NCI-H446 treated with DMSO at 0.1 percent for 48 hours (cell line): ENCODE measurements at regions not wholly inside any gene's neighbourhood (a gene's known extent, or its start where the extent isn't known, plus 50 kb on each side); places are given as distances from the start of the nearest gene placed in this dataset.

ENCODE experiments used
- DNase-seq: peaks from one replicate; lab custom pipeline; 2025; lab: John Stamatoyannopoulos, UW

DNA sequence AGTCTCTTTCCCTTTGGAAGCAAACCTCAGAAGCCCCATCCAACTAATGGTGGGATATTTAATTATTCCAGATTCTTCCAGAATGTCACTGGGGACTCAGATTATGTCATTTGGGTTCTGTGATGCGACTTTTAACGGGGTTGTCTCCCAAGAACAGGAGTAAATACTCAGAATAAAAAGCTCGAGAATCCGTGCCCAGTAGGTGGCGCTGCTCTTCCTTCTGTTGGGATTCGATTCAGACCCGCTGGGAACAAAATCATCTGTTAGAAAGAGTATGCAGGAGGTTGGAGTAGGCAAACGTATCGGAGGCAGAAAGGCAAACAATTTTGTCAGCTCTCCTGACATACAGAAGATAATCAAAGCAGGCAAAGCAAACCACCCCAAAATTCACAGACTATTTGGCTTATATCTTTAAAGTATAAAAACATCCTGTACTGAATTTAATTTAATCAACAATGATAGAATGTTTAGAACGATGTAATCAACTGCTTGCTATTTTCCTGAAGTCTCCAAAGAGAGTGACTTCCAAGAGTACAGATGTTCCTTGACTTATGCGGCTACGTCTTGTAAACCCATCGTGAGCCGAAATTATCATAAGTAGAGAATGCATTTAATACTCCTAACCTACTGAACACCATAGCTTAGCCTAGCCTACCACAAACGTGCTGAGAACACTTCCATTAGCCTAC lies 169.8 kb upstream of the RAI14 start:
- peak; percentile 74 for DNase-seq

DNA sequence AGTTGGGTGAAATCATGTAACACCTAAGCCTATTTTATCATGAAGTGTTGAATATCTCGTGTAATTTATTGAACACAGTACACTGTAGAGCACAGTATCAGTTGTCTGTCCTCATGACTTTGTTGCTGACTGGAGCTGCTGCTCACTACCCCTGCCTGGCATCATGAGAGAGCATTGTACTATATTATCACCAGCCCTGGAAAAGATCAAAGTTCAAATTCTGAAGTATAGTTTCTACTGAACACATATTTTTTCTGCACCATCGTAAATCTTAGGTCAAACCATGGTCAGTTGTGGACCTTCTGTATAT lies 169.3 kb upstream of the RAI14 start:
- DNase-seq: no peak

DNA sequence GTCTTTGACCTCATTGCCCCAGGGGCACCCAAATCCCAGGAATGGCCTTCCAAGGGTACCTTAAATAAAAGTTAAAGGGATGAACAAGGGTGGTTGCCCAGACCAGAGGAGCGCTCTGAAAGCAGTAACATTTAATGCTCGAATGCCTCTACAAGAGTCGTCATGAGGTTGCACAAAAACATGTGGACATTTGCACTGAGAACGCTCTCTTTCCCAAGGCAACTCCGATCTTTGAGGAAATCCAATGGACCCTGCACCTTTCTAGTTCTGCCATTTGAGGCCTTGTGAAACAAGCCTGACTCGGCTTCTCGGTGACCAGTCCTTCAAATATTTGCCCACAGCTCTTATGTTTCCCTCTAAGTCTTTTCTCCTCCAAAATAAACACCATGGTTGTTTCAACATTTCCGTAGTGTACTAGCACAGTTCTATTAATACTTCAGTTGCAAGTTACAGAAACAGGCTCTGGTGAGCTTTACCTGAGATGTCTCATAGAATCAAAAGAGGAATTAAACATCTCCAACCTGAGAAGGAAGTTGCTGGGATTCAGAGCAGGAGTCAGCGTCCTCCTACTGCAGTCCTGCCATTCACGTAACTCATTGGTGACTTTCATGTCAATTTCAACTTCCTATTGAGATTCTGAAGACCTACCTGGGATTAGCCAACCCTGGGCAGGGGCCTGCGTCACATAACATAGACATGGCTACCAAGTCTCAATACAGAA lies 168.8 kb upstream of the RAI14 start:
- no peak for DNase-seq

DNA sequence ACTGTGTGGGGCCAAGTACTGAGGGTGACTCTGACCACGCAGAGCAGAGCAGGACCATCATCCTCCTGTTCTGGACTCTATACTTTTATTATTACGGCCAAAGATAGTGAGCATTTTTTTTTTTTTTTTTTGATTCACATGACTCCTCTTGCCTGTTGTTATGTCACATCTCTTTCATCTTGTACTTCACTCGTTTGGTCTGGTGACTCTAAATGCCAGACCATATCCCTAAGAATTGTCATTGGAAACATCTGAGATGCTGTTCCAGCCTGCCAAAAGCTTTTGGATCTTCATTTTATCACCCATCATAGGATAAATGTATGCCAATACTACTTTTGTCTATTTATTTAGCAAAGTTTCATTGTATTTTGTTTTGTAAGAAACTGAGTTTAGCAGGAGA lies 168.2 kb upstream of the RAI14 start:
- DNase-seq: no peak

DNA sequence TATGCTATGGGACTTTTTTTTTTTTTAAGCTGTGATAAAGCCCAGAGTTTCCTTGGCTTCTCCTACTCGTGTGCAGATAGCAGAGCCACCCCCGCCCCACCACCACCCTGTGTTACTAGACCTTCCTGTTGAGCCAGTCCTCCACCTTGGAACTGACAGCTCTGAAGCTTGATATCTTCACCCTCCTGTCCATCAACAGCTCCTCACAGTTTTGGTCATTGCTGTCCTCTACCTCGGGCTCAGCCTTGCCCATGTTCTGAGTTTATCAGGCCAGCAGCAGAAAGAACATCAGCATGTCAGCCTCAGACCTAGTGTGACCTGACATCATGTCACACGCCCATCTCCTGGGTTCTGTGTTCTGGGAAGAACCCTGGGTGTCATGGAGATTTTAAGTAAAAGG lies 167.1 kb upstream of the RAI14 start:
- DNase-seq: no peak

DNA sequence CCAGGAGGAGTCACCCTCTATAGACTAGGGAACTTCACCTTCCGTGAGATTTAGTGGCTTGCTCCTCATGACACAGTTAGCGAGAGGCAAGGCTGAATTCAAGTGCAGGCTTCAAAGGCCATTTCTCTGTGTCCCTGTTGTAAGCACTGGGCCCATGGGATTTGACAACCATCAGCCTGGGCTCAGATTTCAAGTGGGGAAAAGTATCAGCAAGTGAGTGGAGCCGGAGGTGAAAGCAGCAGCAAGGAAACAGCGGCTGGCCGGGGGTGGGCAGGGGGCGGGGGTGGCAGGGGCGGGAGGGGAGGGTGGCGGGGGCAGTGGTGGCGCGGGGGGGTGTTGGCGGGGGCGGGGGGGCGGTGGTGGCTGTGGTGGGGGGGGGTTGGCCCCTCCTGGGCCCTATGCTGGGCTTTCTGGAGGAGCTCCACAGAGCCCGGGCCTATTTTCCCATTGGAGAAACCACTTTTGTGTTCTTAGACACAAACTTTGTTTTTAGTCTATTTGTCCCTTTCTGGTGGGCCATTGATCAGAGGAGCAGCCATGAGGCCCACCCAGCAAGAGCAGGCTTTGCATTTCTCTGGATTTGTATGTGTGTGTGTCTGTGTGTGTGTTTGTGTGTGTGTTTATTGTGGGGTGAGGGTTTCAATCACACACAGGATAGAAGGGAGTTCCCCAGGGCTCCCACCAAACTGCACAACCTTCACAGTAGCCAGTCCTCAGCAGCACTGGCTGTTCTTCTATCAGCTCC lies 165.4 kb upstream of the RAI14 start:
- DNase-seq: no peak

DNA sequence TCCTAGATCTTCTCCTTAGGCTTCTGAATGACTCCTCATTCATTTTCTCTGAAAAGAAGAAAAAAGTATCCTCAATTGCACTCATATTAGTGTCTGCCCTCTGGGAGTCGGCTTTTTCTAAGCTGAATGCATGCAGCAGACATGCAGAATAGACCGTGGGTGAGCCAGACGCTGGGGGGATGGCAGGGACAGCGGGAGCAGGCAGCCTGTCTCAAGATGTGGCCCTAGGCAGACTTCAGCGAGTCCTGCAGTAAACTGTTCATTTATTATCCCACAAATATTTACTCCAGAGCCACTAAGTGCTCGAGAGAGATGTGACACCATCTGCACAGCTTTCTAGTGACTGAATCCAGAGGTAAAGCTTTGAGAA lies 164.9 kb upstream of the RAI14 start:
- no peak for DNase-seq

DNA sequence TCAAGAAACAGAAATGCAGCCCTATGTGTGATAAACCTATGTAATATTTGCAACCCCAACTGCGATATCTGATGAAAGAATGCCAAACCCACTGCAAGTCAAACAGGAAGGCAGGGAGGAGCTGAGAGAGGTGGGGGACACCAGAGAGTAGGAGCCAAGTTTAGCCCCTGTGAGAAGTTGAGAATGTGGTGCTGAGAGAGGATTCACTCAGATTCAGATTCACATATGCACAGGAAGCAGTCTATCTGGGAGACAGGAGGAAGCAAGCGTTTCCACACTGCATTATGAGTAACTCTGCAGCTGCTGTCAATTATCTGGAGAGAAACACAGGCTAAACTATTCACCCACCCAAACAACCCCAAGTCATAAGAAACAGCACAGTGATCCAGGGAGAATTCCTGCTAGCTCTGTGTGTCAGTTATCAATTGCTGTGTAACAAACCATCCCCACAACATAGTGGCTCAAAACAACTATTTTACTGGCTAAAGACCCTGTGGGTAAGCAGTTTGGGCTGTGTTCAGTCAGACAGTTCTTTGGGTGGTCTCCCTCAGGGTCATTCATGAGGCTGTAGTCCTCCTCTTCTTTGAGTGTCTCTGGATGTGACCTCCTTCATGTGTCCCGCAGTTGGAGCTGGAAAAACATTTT lies 161.9 kb upstream of the RAI14 start:
- no peak for DNase-seq

DNA sequence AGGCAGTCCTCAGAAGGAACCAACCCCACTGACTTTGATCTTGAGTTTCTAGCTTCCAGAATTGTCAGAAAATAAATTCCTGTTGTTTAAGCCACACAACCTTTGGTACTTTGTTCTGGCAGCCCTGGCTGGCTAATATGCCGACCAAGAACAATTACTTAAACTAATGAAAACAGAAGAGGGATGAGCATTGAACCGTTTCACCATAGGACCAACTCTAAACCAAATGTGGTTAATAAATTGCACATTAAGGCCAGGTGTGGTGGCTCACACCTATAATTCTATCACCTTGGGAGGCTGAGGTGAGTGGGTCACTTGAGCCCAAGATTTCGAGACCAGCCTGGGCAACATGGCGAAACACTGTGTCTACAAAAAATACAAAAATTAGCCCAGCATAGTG lies 160.9 kb upstream of the RAI14 start:
- no peak for DNase-seq

DNA sequence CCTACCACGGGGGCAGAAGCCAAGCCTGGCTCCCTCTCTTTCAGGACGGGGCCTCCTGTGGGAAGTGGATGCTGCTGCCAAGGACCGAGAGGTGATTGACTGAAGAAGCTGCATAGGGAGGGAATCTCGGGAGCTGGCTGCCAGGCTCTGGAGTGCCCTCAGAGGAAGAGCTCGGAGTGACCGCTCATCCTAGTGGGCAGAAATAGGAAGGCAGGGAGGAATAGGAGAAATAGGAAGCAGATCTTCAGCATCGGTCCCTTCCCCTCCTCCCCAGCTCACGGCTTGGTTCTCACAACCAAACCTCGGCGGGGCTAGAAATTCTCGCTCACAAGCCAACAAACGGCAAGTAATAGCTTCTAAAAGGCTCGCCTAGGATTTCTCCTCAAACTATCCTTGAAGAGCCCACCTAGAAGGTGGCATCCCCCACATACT lies 159.9 kb upstream of the RAI14 start:
- peak; percentile 67 for DNase-seq

DNA sequence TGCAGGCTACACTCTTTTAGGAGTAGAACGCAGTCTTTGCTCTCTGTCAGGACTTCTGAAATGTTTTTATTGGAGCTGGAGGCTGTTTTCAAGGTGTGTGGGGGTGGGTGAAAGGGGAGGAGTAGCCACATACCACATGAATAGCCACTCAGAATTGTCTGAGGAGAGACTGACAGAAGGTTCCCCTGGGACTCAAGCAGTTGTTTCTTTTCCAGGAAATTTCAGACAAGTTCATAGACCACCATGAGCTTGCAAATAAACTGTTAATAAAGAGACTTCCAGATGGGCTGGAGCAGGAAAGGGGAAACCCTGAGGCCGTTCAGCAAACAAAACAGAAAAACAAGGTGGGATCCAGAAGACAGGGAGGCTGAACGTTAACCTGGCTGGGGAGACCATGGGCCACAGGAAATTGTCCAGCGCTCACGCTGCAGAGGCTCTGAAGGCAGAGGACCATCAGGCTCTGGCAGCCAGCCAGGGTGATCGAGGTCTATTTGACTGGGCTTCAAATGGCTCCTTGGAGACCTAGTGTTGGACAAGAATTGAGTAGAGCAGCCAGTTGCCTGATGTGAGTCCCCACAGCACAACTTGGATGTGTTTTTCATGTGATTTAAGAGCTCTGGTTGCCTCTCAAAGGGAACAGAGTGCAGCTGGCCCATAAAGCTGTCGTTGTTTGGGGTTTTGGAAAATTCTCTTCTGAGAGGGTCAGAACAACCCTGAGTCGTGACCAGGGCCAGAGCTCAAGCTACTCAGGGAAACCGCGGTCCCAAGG lies 159.2 kb upstream of the RAI14 start:
- peak; percentile 79 for DNase-seq

DNA sequence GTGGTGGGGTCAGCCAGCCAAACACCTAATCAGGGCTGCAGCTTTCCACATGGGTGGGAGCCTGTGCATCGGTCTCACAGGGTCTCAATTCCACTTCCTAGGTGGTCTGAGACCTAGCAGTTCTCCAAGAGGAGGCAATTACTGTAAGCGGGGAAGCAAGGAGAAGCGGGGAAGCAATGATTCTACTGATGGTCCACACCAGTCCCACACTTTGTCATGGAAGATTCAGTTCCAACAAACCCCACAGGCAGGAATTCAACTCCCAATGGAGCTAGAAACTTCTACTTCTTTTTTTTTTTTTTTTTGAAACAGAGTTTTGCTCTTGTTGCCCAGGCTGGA lies 158.7 kb upstream of the RAI14 start:
- DNase-seq: no peak

DNA sequence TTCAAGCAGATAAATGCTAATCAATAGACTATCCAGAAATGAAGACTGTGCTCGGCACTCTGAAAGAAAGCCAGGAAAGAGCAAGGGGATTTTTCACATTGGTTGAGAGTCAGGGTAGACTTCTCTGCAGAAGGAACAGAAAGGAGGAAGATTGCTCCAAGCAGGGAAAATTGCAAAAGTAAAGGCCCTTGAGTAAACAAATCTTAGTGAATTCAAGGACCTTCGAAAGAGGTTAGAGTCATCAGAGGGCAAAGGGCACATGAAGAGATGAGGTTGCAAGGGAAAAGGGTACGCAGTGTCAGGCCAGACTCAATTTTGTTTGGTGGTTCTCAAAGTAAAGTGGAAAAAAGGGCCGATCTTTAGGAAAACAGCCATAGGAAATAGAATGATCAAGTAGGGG lies 157.6 kb upstream of the RAI14 start:
- no peak for DNase-seq

DNA sequence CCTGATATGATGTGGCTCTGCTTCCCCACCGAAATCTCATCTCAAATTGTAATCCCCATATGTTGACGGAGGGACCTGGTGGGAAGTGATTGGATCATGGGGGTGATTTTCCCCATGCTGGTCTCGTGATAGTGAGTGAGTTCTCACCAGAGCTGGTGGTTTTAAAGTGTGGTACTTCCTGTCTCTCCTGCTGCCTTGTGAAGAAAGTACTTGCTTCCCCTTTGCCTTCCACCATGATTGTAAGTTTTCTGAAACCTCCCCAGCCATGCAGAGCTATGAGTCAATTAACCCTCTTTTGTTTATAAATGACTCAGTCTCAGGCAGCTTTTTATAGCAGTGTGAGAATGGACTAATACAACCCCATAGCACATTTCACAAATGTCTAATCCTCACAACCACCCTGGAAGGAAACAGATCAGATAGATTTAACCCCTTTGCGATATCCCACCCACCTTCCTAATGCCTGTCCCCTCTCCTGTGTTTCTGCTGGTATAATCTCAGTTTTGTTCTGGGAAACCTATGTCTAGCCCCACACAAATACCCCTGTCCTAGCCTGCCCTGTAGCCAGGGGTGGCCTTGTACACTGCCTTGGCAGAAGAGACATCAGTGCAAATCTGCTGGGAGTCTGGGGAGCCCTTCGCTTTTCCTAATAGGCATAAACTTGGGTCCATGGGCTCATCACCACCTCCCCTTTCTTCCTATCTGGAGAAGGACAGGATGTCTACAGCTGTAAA lies 157.0 kb upstream of the RAI14 start:
- DNase-seq: no peak

DNA sequence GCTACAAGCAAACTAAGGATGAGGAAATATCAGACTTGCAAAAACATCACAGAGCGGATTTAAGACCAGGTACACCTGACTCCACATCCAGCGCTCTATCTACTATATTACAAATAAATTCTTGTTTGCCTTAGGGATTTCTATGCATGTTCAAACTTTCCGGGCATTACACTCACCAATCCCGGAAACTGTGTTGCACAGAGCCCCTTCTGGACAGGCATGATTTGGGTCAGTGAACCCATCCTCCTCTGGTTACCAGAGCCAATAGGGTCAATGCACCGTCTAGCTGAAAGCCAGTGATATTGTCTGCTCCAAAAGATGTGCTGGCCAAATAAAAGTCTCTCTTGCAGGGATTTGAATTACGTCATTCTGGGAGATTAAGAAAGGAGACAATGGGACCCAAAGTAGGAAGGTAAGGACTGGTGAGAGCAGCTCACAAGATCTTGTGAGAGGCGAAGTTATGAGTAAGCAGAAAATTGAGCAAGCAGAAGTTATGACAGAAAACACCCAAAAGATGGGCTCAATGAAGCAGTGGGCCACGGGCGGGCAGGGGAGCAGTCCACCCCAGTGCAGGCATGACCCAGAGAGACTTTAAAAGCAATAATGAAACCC lies 155.8 kb upstream of the RAI14 start:
- no peak for DNase-seq

DNA sequence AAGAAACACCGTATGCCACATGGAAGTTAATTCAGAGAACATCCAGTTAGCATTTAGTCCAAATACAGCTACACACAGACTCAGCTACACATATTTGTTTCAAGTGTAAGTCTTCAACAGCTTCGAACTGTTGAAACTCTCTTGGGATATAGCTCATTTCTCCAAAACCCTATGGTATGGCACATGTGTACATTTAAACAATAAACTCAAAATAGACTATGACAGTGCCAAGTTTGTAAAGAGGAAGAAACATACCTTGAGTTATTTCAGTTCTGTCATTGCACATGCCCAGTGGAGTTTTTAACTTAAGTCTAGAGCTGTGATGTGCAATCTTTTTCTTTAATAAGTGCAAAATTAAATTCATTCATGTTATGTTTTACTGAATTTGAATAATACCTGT lies 155.1 kb upstream of the RAI14 start:
- DNase-seq: no peak

DNA sequence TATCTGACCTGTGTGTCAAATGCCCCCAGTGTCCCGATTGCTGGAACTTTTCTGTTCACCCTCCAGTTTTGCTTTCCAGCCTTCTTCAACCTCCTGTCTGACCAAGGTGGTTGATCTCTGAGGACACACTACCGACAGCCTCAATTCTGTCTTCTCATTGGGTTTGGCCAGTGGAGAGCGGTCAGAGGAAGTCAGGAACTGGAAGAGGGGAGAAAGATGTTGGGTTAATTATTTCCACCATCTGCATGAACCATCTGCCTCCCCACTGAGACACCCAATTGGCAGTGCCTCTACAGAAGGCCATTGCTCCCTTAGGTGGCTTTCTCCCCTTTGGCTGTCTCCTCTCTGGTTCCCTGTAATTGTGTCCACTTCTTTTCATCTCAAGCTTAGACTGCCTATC lies 154.3 kb upstream of the RAI14 start:
- DNase-seq: peak; percentile 46

DNA sequence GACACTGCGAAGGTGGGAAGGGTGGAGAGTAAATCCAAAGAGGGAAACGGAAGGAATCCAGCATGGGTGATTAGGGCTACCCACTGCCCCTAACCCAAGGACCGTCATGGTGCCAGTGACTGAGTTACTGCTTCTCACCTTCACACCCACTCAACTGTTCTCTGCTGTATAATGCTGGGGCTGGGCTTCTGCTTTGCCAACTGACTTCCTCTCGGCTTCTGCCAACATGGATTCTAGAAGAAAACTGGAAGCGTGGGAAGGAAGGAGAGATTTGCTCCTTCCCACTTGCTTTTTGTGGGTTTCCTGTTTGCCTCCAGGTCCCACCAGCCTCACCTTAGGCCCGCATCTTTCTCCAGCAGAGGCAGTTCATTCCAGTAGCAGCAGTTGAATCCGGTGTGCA lies 153.5 kb upstream of the RAI14 start:
- no peak for DNase-seq

DNA sequence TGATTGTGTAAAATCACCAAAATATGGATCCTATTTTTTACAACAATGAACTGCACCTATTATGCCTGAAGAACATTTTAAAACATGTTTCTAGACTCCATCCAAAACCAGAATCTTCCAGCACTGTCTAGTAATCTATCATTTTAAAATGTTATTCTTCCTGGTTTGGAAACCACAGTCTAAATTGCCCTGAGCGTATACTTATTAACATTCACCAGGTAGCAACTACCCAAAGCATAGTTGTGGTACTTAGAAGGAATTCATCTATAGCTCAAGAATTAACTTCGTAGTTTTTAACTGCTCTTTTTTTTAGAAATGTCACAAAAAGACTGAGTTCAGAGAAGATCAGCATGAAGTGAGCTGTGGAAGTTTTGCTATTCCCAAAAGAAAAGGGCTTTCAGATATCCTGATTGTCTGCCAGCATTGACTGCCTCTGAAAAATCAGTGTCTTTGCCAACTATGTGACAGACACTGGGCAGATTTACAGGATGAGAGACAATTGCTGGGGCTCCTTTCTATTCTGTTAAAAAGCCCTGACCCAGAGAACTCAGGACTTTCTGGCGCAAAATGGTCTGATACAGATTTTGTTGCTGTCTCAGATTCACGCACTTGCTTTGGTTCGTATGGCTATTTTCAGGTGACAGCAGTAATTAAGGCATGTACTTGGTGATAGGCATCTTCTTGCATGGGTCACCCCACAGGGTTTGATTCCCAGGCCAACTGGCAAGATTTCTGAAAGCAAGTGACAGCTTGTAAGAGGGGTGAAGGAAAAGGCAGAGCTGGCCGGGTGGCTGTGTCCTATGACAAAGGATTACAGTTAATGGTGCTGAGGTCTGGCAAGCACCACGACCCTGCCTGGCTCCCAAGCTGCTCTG lies 152.5 kb upstream of the RAI14 start:
- peak; percentile 98 for DNase-seq

DNA sequence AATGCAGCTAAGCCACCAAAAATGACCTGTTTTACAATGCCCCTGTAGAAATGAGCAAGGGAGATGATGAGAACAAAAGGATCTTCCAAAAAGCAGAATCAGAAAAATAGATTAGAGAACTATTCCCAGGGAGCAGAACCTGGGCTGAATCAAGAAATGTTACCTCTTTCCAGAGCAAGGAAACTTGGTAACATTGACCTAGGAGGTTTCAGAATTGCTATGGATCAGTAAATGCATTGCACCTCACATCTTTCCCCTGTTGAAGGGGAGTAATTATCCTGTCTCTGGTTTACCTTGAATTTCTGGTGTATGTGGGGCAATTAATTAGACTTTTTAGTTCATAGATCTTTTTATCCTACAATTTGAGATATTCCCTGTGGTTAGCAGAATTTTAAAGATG lies 151.2 kb upstream of the RAI14 start:
- no peak for DNase-seq
